ENCODE measurements at regions not wholly inside any gene's neighbourhood (a gene's known extent, or its start where the extent isn't known, plus 50 kb on each side); places are given as distances from the start of the nearest gene placed in this dataset.

GRCh38 chr16:49910541-49911071 is 54.7 kb upstream of the ZNF423 start:
- TF ChIP-seq EZH2 (IDR thresholded peaks at IDR 0.05; ENCODE audit: insufficient read depth, low read length) (no peak), CTCF (IDR thresholded peaks at IDR 0.05; ENCODE audit: insufficient read depth, low read depth, low read length) (no peak)

All from astrocyte (in vitro differentiated cells and primary cell).